GM19463 (cell line): ENCODE measurements at regions not wholly inside any gene's neighbourhood (a gene's known extent, or its start where the extent isn't known, plus 50 kb on each side); places are given as distances from the start of the nearest gene placed in this dataset.

ENCODE experiments used
- ATAC-seq: cut with Tn5 transposase; IDR thresholded peaks from one replicate; pipeline ENCODE4 v1.9.1; 2021; ENCODE audit warnings: mild to moderate bottlenecking, moderate library complexity; ENCODE audit not compliant: unreplicated experiment

DNA sequence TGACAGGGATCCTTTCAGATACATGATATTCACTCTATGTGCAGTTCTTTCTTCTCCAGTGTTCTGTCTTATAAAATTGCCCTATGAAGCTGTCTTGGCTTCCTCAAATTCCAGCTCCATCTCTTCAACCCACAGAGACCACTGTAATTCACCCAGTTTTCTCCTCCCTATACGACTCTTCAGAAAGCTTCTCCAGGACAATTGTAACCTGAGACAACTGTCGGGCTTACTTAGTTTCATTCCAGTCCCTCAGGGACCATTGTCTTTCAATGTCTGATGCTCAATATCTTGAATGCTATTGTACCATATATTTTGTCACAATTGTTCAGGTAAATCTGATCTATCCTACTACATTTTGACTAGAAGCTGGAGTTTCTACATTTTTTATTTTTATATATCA lies 345.3 kb downstream of the RPL10L start:
- no peak for ATAC-seq

DNA sequence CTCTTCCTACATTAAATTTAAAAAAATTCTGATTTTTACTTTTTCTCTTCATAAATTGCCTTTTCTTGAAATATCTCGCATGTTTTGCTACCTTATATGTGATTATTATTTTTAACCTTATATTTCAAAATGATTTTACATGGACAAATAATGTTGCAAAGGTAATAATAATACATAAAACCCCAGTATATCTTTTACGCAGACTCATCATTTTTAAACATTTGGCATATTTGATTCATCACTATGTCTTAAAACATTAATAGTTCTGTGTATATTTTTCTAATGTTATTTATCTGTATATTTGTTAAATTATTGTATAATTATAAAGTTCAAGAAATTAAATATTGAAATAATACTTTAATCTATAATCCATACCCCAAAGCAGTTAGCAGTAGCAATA lies 350.8 kb downstream of the RPL10L start:
- no peak for ATAC-seq

DNA sequence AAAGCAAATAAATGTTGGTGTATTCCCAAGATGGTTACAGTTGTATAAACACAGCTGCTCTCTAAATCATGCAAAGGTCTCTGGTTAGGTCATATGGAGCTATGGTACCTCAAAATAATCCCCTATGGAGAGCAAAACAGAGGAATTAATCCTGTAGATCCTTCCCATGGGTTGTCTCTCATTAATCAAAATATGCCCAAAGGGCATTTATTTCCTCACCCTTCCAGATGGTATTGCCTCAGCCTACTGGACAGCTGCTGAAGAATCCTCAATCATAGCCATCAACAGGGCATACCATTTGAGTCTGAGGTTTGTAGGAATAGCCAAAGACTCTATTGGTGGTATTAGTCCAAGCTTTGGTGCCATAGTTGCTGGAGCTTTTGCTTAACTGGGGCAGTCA lies 360.9 kb downstream of the RPL10L start:
- ATAC-seq, result no peak

DNA sequence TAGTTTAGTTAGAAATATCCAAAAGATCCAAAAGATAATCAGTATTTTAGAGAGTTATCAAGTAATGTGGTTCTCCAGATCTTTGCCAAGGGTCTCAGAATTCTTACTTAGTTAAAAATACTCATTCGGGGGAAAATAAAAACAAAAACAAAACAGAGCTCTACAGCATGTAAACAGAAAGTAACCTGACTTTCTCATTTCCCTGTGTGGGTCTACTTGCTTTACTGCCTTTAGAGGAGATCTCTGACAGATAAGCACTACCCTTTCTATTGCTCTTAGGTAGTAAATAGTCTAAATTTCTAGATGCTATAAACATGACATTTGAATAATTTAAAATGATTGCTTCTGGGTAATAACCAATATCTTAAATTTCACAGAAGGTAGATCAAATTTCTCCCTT lies 371.8 kb downstream of the RPL10L start:
- ATAC-seq, result no peak

DNA sequence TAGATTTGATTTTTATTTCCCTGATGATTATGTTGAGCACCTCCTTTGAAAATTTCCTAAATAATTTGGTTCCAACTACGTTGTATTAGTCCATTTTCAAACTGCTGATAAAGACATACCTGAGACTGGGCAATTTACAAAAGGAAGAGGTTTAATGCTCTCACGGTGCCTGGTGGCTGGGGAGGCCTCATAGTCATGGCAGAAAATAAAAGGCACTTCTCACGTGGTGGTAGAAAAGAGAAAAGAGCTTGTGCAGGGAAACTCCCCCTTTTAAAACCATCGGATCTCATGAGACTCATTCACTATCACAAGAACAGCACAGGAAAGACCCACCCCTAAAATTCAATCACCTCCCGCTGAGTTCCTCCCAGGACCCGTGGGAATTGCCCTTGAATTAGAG lies 372.3 kb downstream of the RPL10L start:
- no peak for ATAC-seq

DNA sequence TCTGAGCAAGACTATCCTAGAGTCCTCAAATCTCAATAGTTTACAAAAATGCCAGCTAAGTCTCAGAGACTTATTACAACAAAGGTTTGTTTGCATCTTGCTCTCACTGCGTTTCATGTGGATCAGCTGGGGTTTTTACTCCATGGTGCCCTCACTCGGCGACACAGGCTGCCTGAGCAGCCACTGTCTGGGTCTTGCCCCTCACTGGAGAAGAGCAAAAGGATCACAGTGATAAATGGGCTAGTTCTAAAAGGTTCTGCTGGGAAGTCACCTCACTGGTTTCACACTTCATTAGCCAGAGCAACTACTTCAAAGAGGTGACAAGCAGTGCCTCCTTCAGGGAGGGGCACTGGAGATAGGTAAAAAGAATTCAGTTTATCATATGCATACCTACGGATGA lies 392.0 kb downstream of the RPL10L start:
- no peak for ATAC-seq

DNA sequence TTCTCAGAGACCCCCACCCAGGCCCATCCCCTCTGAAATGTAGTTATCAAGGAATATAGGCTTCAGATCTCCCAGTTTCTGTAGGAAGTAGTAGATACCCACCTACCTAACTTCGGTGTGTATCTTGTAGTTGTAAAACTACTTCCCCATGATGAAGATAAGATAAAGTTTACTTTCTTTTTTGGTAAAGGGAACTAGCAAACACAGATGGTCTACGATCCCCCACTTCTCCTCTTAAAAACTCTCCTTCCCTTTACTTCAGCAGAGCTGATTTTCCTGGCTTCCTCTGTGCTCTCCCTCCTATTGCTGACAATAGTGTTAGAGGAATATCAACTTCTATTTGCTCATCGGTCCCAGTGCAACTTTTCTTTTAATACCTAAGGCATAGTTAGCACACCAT lies 395.2 kb downstream of the RPL10L start:
- no peak for ATAC-seq

DNA sequence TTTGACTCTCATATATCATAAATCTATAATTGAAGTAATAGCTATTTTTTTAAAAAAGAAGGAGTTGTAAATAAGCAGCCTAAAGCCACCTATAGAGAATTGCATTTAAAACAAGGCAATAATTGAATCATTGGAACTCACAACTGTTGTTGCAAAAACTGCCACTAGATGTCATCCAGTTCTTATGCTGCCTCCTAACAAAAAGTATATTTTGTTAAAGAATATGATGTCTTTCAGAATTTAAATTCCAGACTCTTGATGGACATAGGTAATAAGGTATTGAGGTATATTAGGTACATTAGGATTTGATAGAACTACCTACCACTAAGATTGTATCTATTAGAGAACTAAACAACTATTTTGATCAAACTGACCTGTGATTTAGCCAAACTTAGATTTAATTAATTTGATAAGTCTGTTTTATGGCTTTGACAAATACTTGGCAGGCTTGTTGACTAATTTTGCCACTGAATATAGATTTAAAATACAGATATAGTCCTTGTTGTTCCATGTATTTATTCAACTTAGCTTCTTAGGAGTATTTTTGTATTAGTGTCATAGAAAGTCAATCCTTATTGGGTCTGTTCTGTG lies 401.4 kb downstream of the RPL10L start:
- ATAC-seq, result no peak

DNA sequence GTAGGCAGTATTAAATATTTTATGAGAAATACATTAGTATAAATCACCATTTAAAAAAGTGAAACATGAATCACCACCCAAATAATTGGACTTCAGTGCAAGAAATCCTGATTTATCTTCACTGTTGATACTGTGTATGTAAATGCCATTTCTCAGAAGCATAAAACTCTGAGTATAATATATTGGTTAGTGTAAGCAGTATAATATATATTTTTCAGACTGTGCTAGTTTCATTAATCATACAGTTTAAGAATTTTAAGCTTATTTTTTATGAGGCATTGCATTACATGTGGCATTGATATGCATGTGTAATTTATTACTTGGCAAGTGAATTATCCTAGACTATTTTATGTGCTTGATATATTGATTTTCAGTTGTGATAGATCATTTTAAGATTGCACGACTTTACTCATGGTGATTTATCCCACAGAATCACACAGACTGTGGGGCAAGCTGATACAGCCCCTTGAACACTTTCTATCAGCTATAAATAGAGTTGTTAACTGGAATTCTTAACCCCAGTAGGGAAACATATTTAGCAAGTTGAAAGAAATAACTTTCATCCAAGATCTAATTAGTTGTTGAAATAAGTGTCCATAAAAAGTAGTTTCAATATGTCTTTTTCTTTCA lies 403.5 kb downstream of the RPL10L start:
- no peak for ATAC-seq

DNA sequence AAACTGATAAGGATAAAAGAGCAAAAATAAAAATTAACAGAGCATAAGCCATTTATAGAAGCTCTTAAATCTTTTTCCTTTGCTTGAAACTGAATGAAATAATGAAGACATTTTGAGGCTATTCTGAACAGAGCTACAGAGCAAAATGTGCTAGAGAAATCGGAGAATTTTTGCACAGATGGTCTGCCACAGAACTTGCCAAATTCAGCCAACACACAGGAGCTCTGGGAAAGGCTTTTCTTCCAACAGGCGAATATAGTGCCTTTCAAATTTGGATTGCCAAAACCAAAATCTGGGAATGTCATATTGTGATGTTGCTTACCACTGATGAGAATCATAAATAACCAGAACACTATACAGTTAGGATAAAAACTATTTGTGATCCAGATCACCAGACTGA lies 406.3 kb downstream of the RPL10L start:
- no peak for ATAC-seq

DNA sequence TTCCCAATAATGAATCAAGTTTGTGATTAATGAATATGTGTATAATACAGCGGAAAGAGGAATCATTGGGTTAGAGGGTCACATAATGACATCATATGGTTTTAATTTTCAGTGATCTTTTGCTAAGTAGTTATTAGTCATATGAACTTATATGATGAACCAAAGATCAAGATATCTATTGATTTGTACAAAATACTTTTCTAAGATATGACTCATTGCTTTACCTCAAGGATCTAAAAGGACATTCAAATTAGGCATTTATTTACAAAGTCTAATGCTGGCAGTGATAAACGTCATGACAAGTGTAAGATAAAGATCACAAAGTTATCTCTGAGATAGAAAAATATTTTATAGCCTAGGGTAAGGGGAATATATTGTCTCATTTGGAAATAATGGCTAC lies 417.8 kb downstream of the RPL10L start:
- ATAC-seq, result no peak

DNA sequence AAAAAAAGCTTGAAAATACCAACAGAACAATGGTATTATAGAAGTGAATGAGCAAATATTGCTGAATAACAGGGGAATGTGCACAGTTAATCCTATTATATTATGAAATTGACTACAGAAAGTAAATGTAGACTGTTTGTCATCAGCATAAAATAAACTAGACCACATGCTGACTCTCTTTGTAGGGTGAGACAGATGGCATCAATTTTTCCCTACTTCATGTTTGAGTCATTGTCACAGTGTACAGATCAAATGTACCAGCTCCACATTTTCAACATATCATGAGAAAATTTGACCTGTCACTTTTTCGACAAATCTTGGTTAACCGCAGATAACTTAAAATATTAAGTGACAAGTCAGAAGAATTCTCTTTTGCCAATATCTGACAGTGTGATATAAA lies 421.0 kb downstream of the RPL10L start:
- ATAC-seq, result no peak

DNA sequence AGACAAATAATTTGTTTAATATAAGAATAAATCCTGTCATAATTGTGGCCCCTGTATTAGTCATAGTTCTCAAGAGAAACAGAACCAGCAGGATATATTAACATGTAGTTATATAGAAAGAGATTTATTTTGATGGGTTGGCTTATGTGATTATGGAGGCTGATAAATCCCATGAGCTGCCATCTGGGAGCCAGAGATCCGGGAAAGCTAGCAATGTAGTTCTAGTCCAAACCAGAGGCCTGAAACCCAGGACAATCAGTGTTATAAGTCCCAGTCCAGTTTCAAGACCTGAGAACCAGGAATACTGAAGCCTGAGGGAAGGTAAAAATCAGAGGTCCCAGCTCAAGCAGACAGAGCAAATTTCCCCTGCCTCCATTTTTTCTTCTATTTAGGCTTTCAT lies 435.8 kb downstream of the RPL10L start:
- no peak for ATAC-seq

DNA sequence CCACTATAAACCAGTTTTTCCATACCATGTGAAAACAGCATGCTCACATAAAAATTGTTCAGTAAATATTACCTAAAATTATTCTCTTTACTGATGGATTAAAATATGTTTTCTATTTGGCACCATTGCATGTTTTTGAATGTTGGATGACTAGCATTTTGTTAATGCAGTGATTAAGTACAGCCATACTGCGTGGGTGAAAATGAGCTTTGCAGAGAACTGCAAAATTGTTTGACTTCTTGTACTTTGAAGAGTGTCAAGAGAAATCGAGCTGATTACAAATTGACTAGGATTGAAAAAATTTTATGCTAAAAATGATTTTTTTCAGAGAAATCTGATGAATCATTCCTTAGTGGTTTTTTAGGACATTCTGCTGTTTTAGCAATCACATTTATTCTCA lies 452.9 kb downstream of the RPL10L start:
- ATAC-seq, result no peak

DNA sequence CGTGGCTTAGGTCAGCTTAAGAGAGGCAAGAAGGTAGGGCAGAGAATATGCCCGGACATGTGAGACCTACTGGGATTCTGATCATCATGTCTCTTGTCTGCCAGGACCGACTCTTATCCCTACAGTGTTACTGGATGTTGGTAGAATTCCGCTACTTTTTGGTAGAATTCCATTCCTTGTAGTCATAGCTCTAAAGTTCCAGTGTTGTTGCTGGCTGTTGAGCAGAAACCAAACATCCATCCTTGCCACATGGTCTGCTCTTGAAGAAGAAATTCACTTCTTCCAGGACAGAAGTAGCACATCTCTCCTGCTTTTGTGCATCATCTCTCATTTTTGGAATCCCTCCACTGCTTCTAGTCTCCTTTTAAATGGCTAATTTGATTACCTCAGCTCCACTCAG lies 453.7 kb downstream of the RPL10L start:
- ATAC-seq, result no peak
